Fibroblast of lung (primary cell): ENCODE measurements at regions not wholly inside any gene's neighbourhood (a gene's known extent, or its start where the extent isn't known, plus 50 kb on each side); places are given as distances from the start of the nearest gene placed in this dataset.

ENCODE experiments used
- DNase-seq, 2 donors: peaks; one replicate each; pipeline versions ENCODE4 v3.0.0 to v3.0.0-alpha.2; 2010; ENCODE audit warnings: low read depth in 2 of 2
- H2AFZ ChIP-seq: 2 replicates; pipeline ENCODE4 v1.5.1; 2012; ENCODE audit warnings: low read length, control low read depth, inconsistent platforms
- H3K27ac ChIP-seq: 2 replicates; pipeline ENCODE4 v1.5.1; 2011; ENCODE audit warnings: low read length, control low read depth; ENCODE audit not compliant: insufficient read depth
- H3K27me3 ChIP-seq: 2 replicates; pipeline ENCODE4 v1.5.1; 2011; ENCODE audit warnings: mild to moderate bottlenecking, low read length; ENCODE audit not compliant: control insufficient read depth, insufficient read depth
- H3K36me3 ChIP-seq: 2 replicates; pipeline ENCODE4 v1.5.1; 2011; ENCODE audit warnings: low read length; ENCODE audit not compliant: control insufficient read depth, insufficient read depth
- H3K4me1 ChIP-seq: 2 replicates; pipeline ENCODE4 v1.5.1; 2011; ENCODE audit warnings: low read length; ENCODE audit not compliant: control insufficient read depth, insufficient read depth; ENCODE audit errors: extremely low read depth
- H3K4me2 ChIP-seq: 2 replicates; pipeline ENCODE4 v1.5.1; 2011; ENCODE audit warnings: low read length, control low read depth; ENCODE audit not compliant: insufficient read depth; ENCODE audit errors: extremely low read depth
- H3K4me3 ChIP-seq, 4 experiments: fragments of 200-600 bp in 1 of 4; sonication (generic) in 1 of 4; replicated peaks in 1 of 4; 2 replicates each; pipeline ENCODE4 v1.5.1; 2011 to 2016; ENCODE audit warnings: low read length in 4 of 4, low read depth in 3 of 4, mild to moderate bottlenecking in 3 of 4, control low read depth in 2 of 4, inconsistent platforms in 1 of 4, mixed read lengths in 1 of 4; ENCODE audit not compliant: insufficient read depth in 1 of 4; ENCODE audit errors: control extremely low read depth in 1 of 4
- H3K79me2 ChIP-seq: 2 replicates; pipeline ENCODE4 v1.5.1; 2012; ENCODE audit warnings: mild to moderate bottlenecking, low read length, inconsistent platforms; ENCODE audit not compliant: control insufficient read depth, insufficient read depth
- H3K9ac ChIP-seq: 2 replicates; pipeline ENCODE4 v1.5.1; 2011; ENCODE audit warnings: mild to moderate bottlenecking, low read length, control low read depth; ENCODE audit not compliant: insufficient read depth
- H3K9me3 ChIP-seq: 2 replicates; pipeline ENCODE4 v1.5.1; 2012; ENCODE audit warnings: low read depth, low read length; ENCODE audit not compliant: control insufficient read depth, insufficient read depth
- H4K20me1 ChIP-seq: 2 replicates; pipeline ENCODE4 v1.5.1; 2011; ENCODE audit warnings: low read length; ENCODE audit not compliant: control insufficient read depth, insufficient read depth; ENCODE audit errors: extremely low read depth
- CTCF ChIP-seq, 2 donors: IDR thresholded peaks in 1 of 2; conservative IDR thresholded peaks in 1 of 2; 1 replicate in 1 of 2; 2 replicates in 1 of 2; pipeline ENCODE4 v1.5.1; 2011 to 2012; ENCODE audit warnings: low read length in 2 of 2, control low read depth in 1 of 2, inconsistent platforms in 1 of 2, low read depth in 1 of 2, mild to moderate bottlenecking in 1 of 2
- EZH2 ChIP-seq: IDR thresholded peaks from 2 replicates; pipeline ENCODE4 v1.5.1; 2012; ENCODE audit warnings: low read length, control low read depth, mild to moderate bottlenecking; ENCODE audit errors: missing control alignments

GRCh38 chr2:220662431-220662830, 909.7 kb downstream of the EPHA4 start:
- Histone ChIP-seq H3K27me3 (no peaks in the 10 kb centered on the region), H3K9me3 (no peaks in the 10 kb centered on the region), H3K36me3 (no peaks in the 10 kb centered on the region), H3K79me2 (no peaks in the 10 kb centered on the region), H3K4me3 (no peak overlapping the region), H4K20me1 (no peaks in the 10 kb centered on the region), H3K9ac (no peak overlapping the region), H3K27ac (no peak overlapping the region), H3K4me2 (no peak overlapping the region), H2AFZ (no peak overlapping the region), H3K4me1 (no peaks in the 10 kb centered on the region)
- no peak for DNase-seq
- TF ChIP-seq CTCF (conservative IDR thresholded peaks at IDR 0.05 in 1 of 2, IDR thresholded peaks at IDR 0.05 in 1 of 2; ENCODE audit: low read depth in 1 of 2, low read length in 2 of 2) (no peak), EZH2 (no peak)

- Histone ChIP-seq H3K79me2 (no peaks in the 10 kb centered on the region), H3K9me3 (no peaks in the 10 kb centered on the region), H3K27me3 (no peaks in the 10 kb centered on the region), H3K4me2 (no peak overlapping the region), H3K27ac (no peak overlapping the region), H3K4me1 (no peaks in the 10 kb centered on the region), H3K9ac (no peak overlapping the region), H3K4me3 (no peak overlapping the region), H2AFZ (no peak overlapping the region), H4K20me1 (no peaks in the 10 kb centered on the region), H3K36me3 (no peaks in the 10 kb centered on the region)
- no peak for TF ChIP-seq EZH2
- no peak for TF ChIP-seq CTCF (conservative IDR thresholded peaks at IDR 0.05 in 1 of 2, IDR thresholded peaks at IDR 0.05 in 1 of 2; ENCODE audit: low read depth in 1 of 2, low read length in 2 of 2)
- DNase-seq: no peak
Observed at GRCh38 chr2:220663065-220663464, 909.0 kb downstream of the EPHA4 start.

GRCh38 chr2:220664272-220665107, 907.6 kb downstream of the EPHA4 start:
- no peaks in the 10 kb centered on the region for H3K4me1 ChIP-seq
- no peak for TF ChIP-seq EZH2
- TF ChIP-seq CTCF (conservative IDR thresholded peaks at IDR 0.05 in 1 of 2, IDR thresholded peaks at IDR 0.05 in 1 of 2; ENCODE audit: low read depth in 1 of 2, low read length in 2 of 2): no peak
- no peak overlapping the region for H3K4me3 ChIP-seq
- no peaks in the 10 kb centered on the region for H3K36me3 ChIP-seq
- no peak overlapping the region for H3K4me2 ChIP-seq
- H2AFZ ChIP-seq: no peak overlapping the region
- DNase-seq: peak; percentile 2 to 89
- H3K9ac ChIP-seq: no peak overlapping the region
- H3K27ac ChIP-seq: no peak overlapping the region
- H3K27me3 ChIP-seq: no peaks in the 10 kb centered on the region
- H4K20me1 ChIP-seq: no peaks in the 10 kb centered on the region
- no peaks in the 10 kb centered on the region for H3K9me3 ChIP-seq
- H3K79me2 ChIP-seq: no peaks in the 10 kb centered on the region
